H1 (cell line): ENCODE measurements at regions not wholly inside any gene's neighbourhood (a gene's known extent, or its start where the extent isn't known, plus 50 kb on each side); places are given as distances from the start of the nearest gene placed in this dataset.

ENCODE experiments used
- CTCF ChIA-PET: fragments of 300-600 bp; sonication (Branson Sonifier 250); formaldehyde crosslinking; loops from one replicate; lab custom pipeline; 2021; ENCODE audit not compliant: partially characterized antibody; lab: Charles Lee
- POLR2A ChIA-PET: fragments of 300-600 bp; sonication (Branson Sonifier 250); formaldehyde crosslinking; loops from one replicate; lab custom pipeline; 2021; ENCODE audit warnings: inconsistent platforms; ENCODE audit not compliant: partially characterized antibody; lab: Charles Lee
- DNase-seq, 2 experiments: peaks; one replicate each; pipeline versions ENCODE4 v3.0.0 to v3.0.0-alpha.2; 2010 to 2022; ENCODE audit warnings: low spot score in 2 of 2, low read depth in 1 of 2, mixed read lengths in 1 of 2
- FAIRE-seq: peaks from 2 replicates; lab custom pipeline; 2011; peaks lifted over from hg19 to GRCh38; lab: Jason Lieb, UNC
- H2AFZ ChIP-seq: 2 replicates; pipeline ENCODE4 v1.8.1; 2012; ENCODE audit warnings: low read length, inconsistent platforms
- H2AK5ac ChIP-seq: 2 replicates; pipeline ENCODE4 v1.6.1; 2013; ENCODE audit warnings: low read depth, low read length
- H2BK120ac ChIP-seq: replicated peaks from 2 replicates; pipeline ENCODE3; 2013; ENCODE audit warnings: low read depth, low read length, inconsistent platforms
- H2BK12ac ChIP-seq: 2 replicates; pipeline ENCODE4 v1.6.1; 2013; ENCODE audit warnings: low read depth, low read length
- H2BK15ac ChIP-seq: 2 replicates; pipeline ENCODE4 v1.6.1; 2013; ENCODE audit warnings: low read length
- H2BK20ac ChIP-seq: 2 replicates; pipeline ENCODE4 v1.6.1; 2013; ENCODE audit warnings: low read length
- H2BK5ac ChIP-seq: 2 replicates; pipeline ENCODE4 v1.6.1; 2013; ENCODE audit warnings: low read depth, low read length
- H3K14ac ChIP-seq: 2 replicates; pipeline ENCODE4 v1.6.1; 2013; ENCODE audit warnings: inconsistent platforms; ENCODE audit not compliant: insufficient read length
- H3K18ac ChIP-seq: 2 replicates; pipeline ENCODE4 v1.6.1; 2013; ENCODE audit warnings: low read length; ENCODE audit errors: extremely low read depth
- H3K23ac ChIP-seq: 2 replicates; pipeline ENCODE4 v1.6.1; 2013; ENCODE audit warnings: inconsistent platforms; ENCODE audit not compliant: insufficient read length
- H3K23me2 ChIP-seq: 2 replicates; pipeline ENCODE4 v1.6.1; 2013; ENCODE audit warnings: low read depth, low read length
- H3K27ac ChIP-seq: 2 replicates; pipeline ENCODE4 v1.6.1; 2011; ENCODE audit warnings: low read depth, low read length, inconsistent platforms
- H3K27me3 ChIP-seq, 4 experiments: replicated peaks in 1 of 4; 1 replicate in 1 of 4; 2 replicates in 3 of 4; pipeline versions ENCODE4 v1.6.1 to v1.8.1; 2011 to 2013; ENCODE audit warnings: low read length in 3 of 4, mild to moderate bottlenecking in 3 of 4, inconsistent platforms in 2 of 4, mixed read lengths in 2 of 4, moderate library complexity in 1 of 4; ENCODE audit not compliant: control insufficient read depth in 3 of 4, insufficient read depth in 3 of 4; ENCODE audit errors: extremely low read depth in 1 of 4
- H3K36me3 ChIP-seq, 4 experiments: 2 replicates each; pipeline versions ENCODE4 v1.6.1 to v1.8.1; 2011 to 2013; ENCODE audit warnings: mild to moderate bottlenecking in 4 of 4, low read length in 3 of 4, moderate library complexity in 2 of 4, control low read depth in 1 of 4, inconsistent platforms in 1 of 4; ENCODE audit not compliant: insufficient read depth in 4 of 4, control insufficient read depth in 2 of 4
- H3K4ac ChIP-seq: replicated peaks from 2 replicates; pipeline ENCODE3; 2013; ENCODE audit warnings: low read length, low read depth, mixed read lengths, inconsistent platforms; ENCODE audit not compliant: insufficient read length
- H3K4me1 ChIP-seq, 4 experiments: replicated peaks in 1 of 4; 1 replicate in 1 of 4; 2 replicates in 3 of 4; pipeline versions ENCODE4 v1.6.1 to v1.8.1; 2011 to 2013; ENCODE audit warnings: low read length in 3 of 4, inconsistent platforms in 2 of 4, mixed read lengths in 1 of 4; ENCODE audit not compliant: insufficient read depth in 4 of 4, control insufficient read depth in 3 of 4
- H3K4me2 ChIP-seq, 2 experiments: 2 replicates each; pipeline versions ENCODE4 v1.6.1 to v1.8.1; 2011 to 2013; ENCODE audit warnings: low read depth in 2 of 2, low read length in 2 of 2, control low read depth in 1 of 2, inconsistent platforms in 1 of 2, mild to moderate bottlenecking in 1 of 2; ENCODE audit not compliant: insufficient read depth in 1 of 2
- H3K4me3 ChIP-seq, 4 experiments: fragments of 200-600, 300-600 bp in 1 of 4; sonication (generic), shearing (Covaris generic), sonication (Bioruptor Twin) in 1 of 4; 2 replicates each; pipeline versions ENCODE4 v1.5.1 to v1.8.1; 2011 to 2016; ENCODE audit warnings: low read length in 4 of 4, low read depth in 3 of 4, control low read depth in 2 of 4, inconsistent platforms in 2 of 4, mild to moderate bottlenecking in 2 of 4, mixed read lengths in 1 of 4, moderate library complexity in 1 of 4; ENCODE audit not compliant: insufficient read depth in 2 of 4; ENCODE audit errors: extremely low read depth in 1 of 4
- H3K56ac ChIP-seq: replicated peaks from 2 replicates; pipeline ENCODE3; 2013; ENCODE audit warnings: low read depth, mild to moderate bottlenecking, mixed read lengths, low read length, inconsistent platforms; ENCODE audit not compliant: insufficient read length
- H3K79me1 ChIP-seq: 2 replicates; pipeline ENCODE4 v1.6.1; 2013; ENCODE audit warnings: low read depth, low read length, control low read depth
- H3K79me2 ChIP-seq, 2 experiments: 2 replicates each; pipeline versions ENCODE4 v1.6.1 to v1.8.1; 2012 to 2013; ENCODE audit warnings: low read length in 2 of 2, mild to moderate bottlenecking in 2 of 2, inconsistent platforms in 1 of 2; ENCODE audit not compliant: insufficient read depth in 2 of 2, control insufficient read depth in 1 of 2
- H3K9ac ChIP-seq, 4 experiments: replicated peaks in 1 of 4; 1 replicate in 1 of 4; 2 replicates in 3 of 4; pipeline versions ENCODE4 v1.6.1 to v1.8.1; 2011 to 2013; ENCODE audit warnings: low read depth in 3 of 4, low read length in 3 of 4, control low read depth in 2 of 4, mild to moderate bottlenecking in 2 of 4, moderate library complexity in 2 of 4, inconsistent platforms in 1 of 4; ENCODE audit errors: extremely low read depth in 1 of 4
- H3K9me3 ChIP-seq, 2 experiments: 2 replicates each; pipeline versions ENCODE4 v1.6.1 to v1.8.1; 2012 to 2013; ENCODE audit warnings: mild to moderate bottlenecking in 2 of 2, moderate library complexity in 2 of 2, control low read depth in 1 of 2, inconsistent platforms in 1 of 2, low read depth in 1 of 2, low read length in 1 of 2, mixed read lengths in 1 of 2; ENCODE audit not compliant: insufficient read depth in 2 of 2
- H4K20me1 ChIP-seq, 2 experiments: replicated peaks in 1 of 2; 2 replicates each; pipeline versions ENCODE3 to v1.8.1; 2011 to 2013; ENCODE audit warnings: inconsistent platforms in 2 of 2, low read length in 2 of 2, mild to moderate bottlenecking in 1 of 2; ENCODE audit not compliant: insufficient read depth in 2 of 2, control insufficient read depth in 1 of 2
- H4K5ac ChIP-seq: 2 replicates; pipeline ENCODE4 v1.6.1; 2013; ENCODE audit warnings: low read length, low read depth, mixed read lengths, inconsistent platforms; ENCODE audit not compliant: insufficient read length
- H4K8ac ChIP-seq: 2 replicates; pipeline ENCODE4 v1.8.0; 2013; ENCODE audit warnings: mild to moderate bottlenecking, moderate library complexity, low read length, inconsistent platforms; ENCODE audit not compliant: insufficient read depth; ENCODE audit errors: extremely low read depth
- H4K91ac ChIP-seq: replicated peaks from 2 replicates; pipeline ENCODE3; 2013; ENCODE audit warnings: low read length, mixed read lengths, inconsistent platforms; ENCODE audit not compliant: insufficient read length
- BACH1 ChIP-seq: IDR thresholded peaks from 2 replicates; pipeline ENCODE4 v1.6.1; 2012; ENCODE audit warnings: low read length, improper control_type of control experiment
- RBBP5 ChIP-seq: IDR thresholded peaks from 2 replicates; pipeline ENCODE4 v1.7.1; 2012; ENCODE audit warnings: low read depth, mild to moderate bottlenecking, inconsistent platforms, low read length, moderate library complexity, borderline replicate concordance
- WGBS, 2 experiments: shearing (Covaris generic) in 1 of 2; methylation state at CpG; one replicate each; pipeline versions ENCODE4 v1.1.6 to v1.1.7; 2013 to 2015; ENCODE audit warnings: low lambda C conversion rate in 2 of 2, mixed read lengths in 2 of 2, inconsistent platforms in 1 of 2, low coverage in 1 of 2, missing lambda C conversion rate in 1 of 2; ENCODE audit not compliant: insufficient replicate concordance in 2 of 2, insufficient coverage in 1 of 2, insufficient read length in 1 of 2; ENCODE audit errors: extremely low coverage in 1 of 2, missing lambda C conversion rate in 1 of 2; 5-methylcytosine and 5-hydroxymethylcytosine counted together

GRCh38 chr10:8242295-8242872 lies 187.9 kb downstream of the GATA3 start:
- POLR2A ChIA-PET = no interaction called here
- Histone ChIP-seq H3K4me3 (no peak overlapping the region), H2AK5ac (no peak overlapping the region), H3K79me2 (no peaks in the 10 kb centered on the region), H4K20me1 (no peaks in the 10 kb centered on the region), H3K23ac (no peak overlapping the region), H2BK12ac (no peak overlapping the region), H2BK120ac (no peak overlapping the region), H2BK20ac (no peak overlapping the region), H3K27ac (no peak overlapping the region)
- DNase-seq = no peak
- CTCF ChIA-PET = no interaction called here
- TF ChIP-seq BACH1 (no peak), RBBP5 (no peak)
- TF ChIP-seq, all 59 proteins: peak for 0
- H2BK15ac ChIP-seq = no peak overlapping the region
- H2AFZ ChIP-seq = no peak overlapping the region
- no peak overlapping the region for H3K4me2 ChIP-seq
- H3K18ac ChIP-seq = no peak overlapping the region
- H3K27me3 ChIP-seq = peaks cover 0 to 2% (median 0%) of the 10 kb centered on the region in 4 experiments; a peak in 1 of 7 replicates
- no peak overlapping the region for H4K8ac ChIP-seq
- no peak overlapping the region for H4K91ac ChIP-seq
- H3K36me3 ChIP-seq = no peaks in the 10 kb centered on the region
- no peak overlapping the region for H3K9ac ChIP-seq
- WGBS, 2 experiments = 87% methylated on average over 8 of the region's 8 CpGs; no CpG with 5 or more reads in 1 of the 2 experiments
- no peak overlapping the region for H3K4ac ChIP-seq
- no peak overlapping the region for H3K14ac ChIP-seq
- H3K23me2 ChIP-seq = no peaks in the 10 kb centered on the region
- no peaks in the 10 kb centered on the region for H3K4me1 ChIP-seq
- FAIRE-seq = no peak
- H3K79me1 ChIP-seq = no peaks in the 10 kb centered on the region
- no peak overlapping the region for H4K5ac ChIP-seq
- no peak overlapping the region for H3K56ac ChIP-seq
- peaks cover 7 to 9% of the 10 kb centered on the region in 2 experiments; a peak in 2 of 4 replicates for H3K9me3 ChIP-seq
- no peak overlapping the region for H2BK5ac ChIP-seq
